PC-3 (cell line): ENCODE measurements at regions not wholly inside any gene's neighbourhood (a gene's known extent, or its start where the extent isn't known, plus 50 kb on each side); places are given as distances from the start of the nearest gene placed in this dataset.
A peak's percentile ranks its signal among the peaks of the same experiment; 100 is the strongest.

ENCODE experiments used
- ATAC-seq: fragments of 200-7000 bp; cut with Tn5 transposase; 2 replicates; pipeline ENCODE4 v1.9.1; 2020; ENCODE audit warnings: mild to moderate bottlenecking, moderate library complexity
- BruUV-seq: library from RNA; stranded (reverse); fragments of 400-500 nt; replicated peaks from 2 replicates; lab custom pipeline; 2021; lab: Mats Ljungman, UMichigan
- CTCF ChIA-PET: fragments of 300-600 bp; sonication (Branson Sonifier 250); formaldehyde crosslinking; loops from one replicate; lab custom pipeline; 2022; ENCODE audit warnings: antibody characterized with exemption; lab: Charles Lee
- POLR2A ChIA-PET: fragments of 300-600 bp; sonication (Branson Sonifier 250); formaldehyde crosslinking; loops from one replicate; lab custom pipeline; 2022; ENCODE audit warnings: antibody characterized with exemption; ENCODE audit not compliant: unreplicated experiment; lab: Charles Lee
- DNase-seq: peaks from one replicate; pipeline ENCODE4 v3.0.0-alpha.2; 2015
- H2AFZ ChIP-seq: fragments of 300-600 bp; sonication (generic); 2 replicates; pipeline ENCODE4 v1.6.0; 2016; ENCODE audit warnings: antibody characterized with exemption, low read length
- H3F3A ChIP-seq: fragments of 300-600 bp; sonication (generic); one replicate; pipeline ENCODE4 v1.6.0; 2017; ENCODE audit warnings: antibody characterized with exemption, low read length, control low read depth, mild to moderate bottlenecking; ENCODE audit not compliant: unreplicated experiment
- H3K27ac ChIP-seq: fragments of 300-600 bp; sonication (generic); 2 replicates; pipeline ENCODE4 v1.5.1; 2016; ENCODE audit warnings: mild to moderate bottlenecking, low read length
- H3K27me3 ChIP-seq: fragments of 300-600 bp; sonication (generic); 2 replicates; pipeline ENCODE4 v1.6.1; 2016; ENCODE audit warnings: low read length, mixed read lengths
- H3K36me3 ChIP-seq: fragments of 300-600 bp; sonication (generic); 2 replicates; pipeline ENCODE4 v1.6.1; 2016; ENCODE audit warnings: low read depth, mixed run types, low read length, mixed read lengths
- H3K4me1 ChIP-seq: fragments of 300-600 bp; sonication (generic); 2 replicates; pipeline ENCODE4 v1.5.1; 2016; ENCODE audit warnings: low read length; ENCODE audit not compliant: insufficient read depth
- H3K4me2 ChIP-seq: fragments of 300-600 bp; sonication (generic); 2 replicates; pipeline ENCODE4 v1.6.0; 2016; ENCODE audit warnings: low read length
- H3K4me3 ChIP-seq: fragments of 300-600 bp; sonication (generic); 2 replicates; pipeline ENCODE4 v1.5.1; 2016; ENCODE audit warnings: mild to moderate bottlenecking, low read length, mixed read lengths
- H3K79me2 ChIP-seq: fragments of 300-600 bp; sonication (generic); 2 replicates; pipeline ENCODE4 v1.6.1; 2017; ENCODE audit warnings: low read length, mixed read lengths
- H3K9ac ChIP-seq: fragments of 300-600 bp; sonication (generic); 2 replicates; pipeline ENCODE4 v1.6.0; 2016; ENCODE audit warnings: mild to moderate bottlenecking, low read length
- H3K9me2 ChIP-seq: fragments of 300-600 bp; sonication (generic); replicated peaks from 2 replicates; pipeline ENCODE4 v1.6.1; 2016; ENCODE audit warnings: mixed run types, low read length, mixed read lengths
- H3K9me3 ChIP-seq: fragments of 300-600 bp; sonication (generic); 2 replicates; pipeline ENCODE4 v1.6.1; 2016; ENCODE audit warnings: low read length, mixed read lengths
- H4K20me1 ChIP-seq: fragments of 300-600 bp; sonication (generic); 2 replicates; pipeline ENCODE4 v1.6.1; 2016; ENCODE audit warnings: low read length, mixed read lengths
- EZH2 ChIP-seq: fragments of 300-600 bp; sonication (generic); IDR thresholded peaks from one replicate; pipeline ENCODE4 v1.6.1; 2017; ENCODE audit warnings: antibody characterized with exemption, mild to moderate bottlenecking, low read length; ENCODE audit not compliant: unreplicated experiment
- EZH2phosphoT487 ChIP-seq: fragments of 300-600 bp; sonication (generic); IDR thresholded peaks from 2 replicates; pipeline ENCODE4 v1.6.1; 2018; ENCODE audit warnings: mild to moderate bottlenecking, antibody characterized with exemption, low read length, borderline replicate concordance
- intact Hi-C: fragments of 100-400 bp; cut with micrococcal nuclease; formaldehyde crosslinking; loops from 2 replicates; pipeline ENCODE4 v1.9.0; 2023
- TF ChIP-seq, protein P1 (sequence below): fragments of 300-600 bp; sonication (generic); conservative IDR thresholded peaks from 2 replicates; pipeline ENCODE4 v1.5.1; 2017; ENCODE audit warnings: antibody characterized with exemption, low read depth, mild to moderate bottlenecking, low read length

DNA sequence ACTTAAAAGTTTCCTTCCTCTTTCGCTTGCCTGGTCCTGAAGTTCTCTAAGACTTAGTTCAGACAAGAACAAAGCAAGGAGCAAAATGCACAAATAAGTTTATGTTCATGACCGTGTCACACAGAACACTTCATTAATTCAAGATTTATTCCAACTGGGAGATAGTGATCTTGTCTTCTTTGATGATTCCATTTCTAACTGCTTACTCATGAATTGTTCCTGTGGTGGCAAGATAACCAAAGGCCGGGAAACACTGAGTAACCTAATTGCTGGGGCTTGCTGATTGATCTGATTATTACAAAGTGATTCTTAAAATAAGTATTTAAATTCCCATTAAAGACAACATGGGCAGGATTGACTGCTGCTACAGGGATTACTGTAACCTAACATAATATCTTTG lies 1462.9 kb upstream of the RAG2 start:
- Histone ChIP-seq H3K9ac (no peak overlapping the region), H4K20me1 (no peaks in the 10 kb centered on the region), H3F3A (no peaks in the 10 kb centered on the region), H3K36me3 (no peaks in the 10 kb centered on the region), H3K9me2 (0 out of 2 replicates have a peak, but pooled peaks cover 3% of the 10 kb centered on the region), H3K4me3 (no peak overlapping the region), H3K27me3 (no peaks in the 10 kb centered on the region), H3K4me2 (no peak overlapping the region), H2AFZ (no peak overlapping the region), H3K79me2 (no peaks in the 10 kb centered on the region), H3K4me1 (no peaks in the 10 kb centered on the region), H3K27ac (no peak overlapping the region), H3K9me3 (no peaks in the 10 kb centered on the region)
- no peak for ATAC-seq
- POLR2A ChIA-PET: no interaction called here
- no TSS peak for BruUV-seq
- CTCF ChIA-PET: no interaction called here
- no peak for TF ChIP-seq EZH2phosphoT487
- TF ChIP-seq, protein P1, sequence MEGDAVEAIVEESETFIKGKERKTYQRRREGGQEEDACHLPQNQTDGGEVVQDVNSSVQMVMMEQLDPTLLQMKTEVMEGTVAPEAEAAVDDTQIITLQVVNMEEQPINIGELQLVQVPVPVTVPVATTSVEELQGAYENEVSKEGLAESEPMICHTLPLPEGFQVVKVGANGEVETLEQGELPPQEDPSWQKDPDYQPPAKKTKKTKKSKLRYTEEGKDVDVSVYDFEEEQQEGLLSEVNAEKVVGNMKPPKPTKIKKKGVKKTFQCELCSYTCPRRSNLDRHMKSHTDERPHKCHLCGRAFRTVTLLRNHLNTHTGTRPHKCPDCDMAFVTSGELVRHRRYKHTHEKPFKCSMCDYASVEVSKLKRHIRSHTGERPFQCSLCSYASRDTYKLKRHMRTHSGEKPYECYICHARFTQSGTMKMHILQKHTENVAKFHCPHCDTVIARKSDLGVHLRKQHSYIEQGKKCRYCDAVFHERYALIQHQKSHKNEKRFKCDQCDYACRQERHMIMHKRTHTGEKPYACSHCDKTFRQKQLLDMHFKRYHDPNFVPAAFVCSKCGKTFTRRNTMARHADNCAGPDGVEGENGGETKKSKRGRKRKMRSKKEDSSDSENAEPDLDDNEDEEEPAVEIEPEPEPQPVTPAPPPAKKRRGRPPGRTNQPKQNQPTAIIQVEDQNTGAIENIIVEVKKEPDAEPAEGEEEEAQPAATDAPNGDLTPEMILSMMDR: no peak
- TF ChIP-seq EZH2: no peak
- DNase-seq: peak; percentile 11
- intact Hi-C loops: no loop called here

DNA sequence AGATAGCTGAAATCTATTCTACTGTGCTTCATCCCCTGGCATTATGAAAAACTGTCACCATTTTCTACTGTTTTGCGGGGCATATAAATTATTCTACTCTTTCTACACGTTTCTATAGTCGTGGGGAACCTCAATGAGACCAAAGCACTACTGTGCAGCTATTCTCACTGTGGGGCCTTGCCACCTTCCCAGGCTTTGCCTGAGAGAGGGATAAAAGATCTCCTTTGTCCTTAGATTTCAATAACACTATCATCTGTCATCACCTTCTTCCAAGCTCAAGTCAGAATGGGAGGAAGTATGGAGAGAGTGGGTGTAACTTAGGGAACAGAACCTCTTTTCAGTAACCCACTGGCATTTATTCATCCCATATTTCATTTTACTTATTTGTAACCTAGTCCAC lies 1462.1 kb upstream of the RAG2 start:
- TF ChIP-seq, protein P1: no peak
- TF ChIP-seq EZH2phosphoT487 (no peak), EZH2 (no peak)
- Histone ChIP-seq H3K4me1 (no peaks in the 10 kb centered on the region), H3K9me3 (no peaks in the 10 kb centered on the region), H3K36me3 (no peaks in the 10 kb centered on the region), H3F3A (no peaks in the 10 kb centered on the region), H3K9ac (no peak overlapping the region), H3K4me2 (no peak overlapping the region), H3K27me3 (no peaks in the 10 kb centered on the region), H4K20me1 (no peaks in the 10 kb centered on the region), H3K27ac (no peak overlapping the region), H3K9me2 (0 out of 2 replicates have a peak, but pooled peaks cover 3% of the 10 kb centered on the region), H3K79me2 (no peaks in the 10 kb centered on the region), H2AFZ (no peak overlapping the region), H3K4me3 (no peak overlapping the region)
- BruUV-seq: no TSS peak
- POLR2A ChIA-PET: no interaction called here
- no peak for ATAC-seq
- DNase-seq: no peak
- intact Hi-C loops: no loop called here
- CTCF ChIA-PET: interaction anchor here (0.5 kb wide), 1 partner anchor 1315 kb away, joined by 4 read pairs; no protein-coding TSS in a partner anchor

DNA sequence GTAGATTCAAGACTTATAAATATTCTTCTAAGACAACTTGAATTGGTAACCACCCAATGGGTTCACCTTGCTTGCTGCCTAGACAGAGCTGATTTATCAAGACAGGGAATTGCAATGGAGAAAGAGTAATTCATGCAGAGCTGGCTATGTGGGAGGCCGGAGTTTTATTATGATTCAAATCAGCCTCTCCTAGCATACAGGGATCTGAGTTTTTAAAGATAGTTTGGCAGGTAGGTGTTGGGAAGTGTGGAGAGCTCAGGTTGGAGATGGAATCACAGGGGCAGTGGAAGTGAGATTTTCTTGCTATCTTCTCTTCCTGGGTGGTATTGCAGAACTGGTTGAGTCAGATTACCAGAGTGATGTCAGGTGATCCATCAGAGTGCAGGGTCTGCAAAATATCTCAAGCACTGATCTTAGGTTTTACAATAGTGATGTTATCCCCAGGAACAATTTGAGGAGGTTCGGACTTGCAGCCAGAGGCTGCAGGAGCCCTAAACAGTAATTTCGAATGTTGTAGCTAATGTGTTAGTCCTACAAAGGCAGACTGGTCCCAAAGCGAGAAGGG lies 1448.6 kb upstream of the RAG2 start:
- DNase-seq (no peak), ATAC-seq (no peak)
- Histone ChIP-seq H2AFZ (no peak overlapping the region), H3K4me3 (no peak overlapping the region), H3K4me2 (no peak overlapping the region), H3K36me3 (no peaks in the 10 kb centered on the region), H3K4me1 (no peaks in the 10 kb centered on the region), H3K27me3 (no peaks in the 10 kb centered on the region), H3K9me3 (no peaks in the 10 kb centered on the region), H3K79me2 (no peaks in the 10 kb centered on the region), H3F3A (no peaks in the 10 kb centered on the region), H4K20me1 (no peaks in the 10 kb centered on the region), H3K27ac (no peak overlapping the region), H3K9me2 (no peaks in the 10 kb centered on the region), H3K9ac (no peak overlapping the region)
- BruUV-seq: no TSS peak
- CTCF ChIA-PET: no interaction called here
- no peak for TF ChIP-seq EZH2
- TF ChIP-seq EZH2phosphoT487: no peak
- TF ChIP-seq, protein P1: no peak
- POLR2A ChIA-PET: no interaction called here
- intact Hi-C loops: no loop called here
